ENCODE measurements at regions not wholly inside any gene's neighbourhood (a gene's known extent, or its start where the extent isn't known, plus 50 kb on each side); places are given as distances from the start of the nearest gene placed in this dataset.

- in situ Hi-C loops (cut with HindIII; ENCODE audit: low pct_ligation_motif_present, low sequenced_read_pairs): no loop called here
- Histone ChIP-seq H3K27me3 (replicated peaks) (no peaks in the 10 kb centered on the region), H3K36me3 (replicated peaks) (no peaks in the 10 kb centered on the region), H3K27ac (no peak overlapping the region), H3K4me3 (ENCODE audit: low read depth, low read length) (no peak overlapping the region)
- DNase-seq: no peak
- no peak for TF ChIP-seq CTCF (IDR thresholded peaks at IDR 0.05; ENCODE audit: low read depth, low read length, missing control alignments)
These were observed 169.8 kb upstream of the GPR26 start for GRCh38 chr10:123496375-123496774.

- H3K27me3 ChIP-seq (replicated peaks): no peaks in the 10 kb centered on the region
- H3K4me3 ChIP-seq (ENCODE audit: low read depth, low read length): no peak overlapping the region
- TF ChIP-seq CTCF (IDR thresholded peaks at IDR 0.05; ENCODE audit: low read depth, low read length, missing control alignments): no peak
- no peak for DNase-seq
- no peak overlapping the region for H3K27ac ChIP-seq
- in situ Hi-C loops (cut with HindIII; ENCODE audit: low pct_ligation_motif_present, low sequenced_read_pairs): no loop called here
- no peaks in the 10 kb centered on the region for H3K36me3 ChIP-seq (replicated peaks)
These were observed 169.0 kb upstream of the GPR26 start for GRCh38 chr10:123496996-123497660.

GRCh38 chr10:123500110-123500509, 166.0 kb upstream of the GPR26 start:
- no peak for TF ChIP-seq CTCF (IDR thresholded peaks at IDR 0.05; ENCODE audit: low read depth, low read length, missing control alignments)
- DNase-seq: no peak
- in situ Hi-C loops (cut with HindIII; ENCODE audit: low pct_ligation_motif_present, low sequenced_read_pairs): no loop called here
- H3K4me3 ChIP-seq (ENCODE audit: low read depth, low read length): no peak overlapping the region
- no peaks in the 10 kb centered on the region for H3K36me3 ChIP-seq (replicated peaks)
- H3K27ac ChIP-seq: no peak overlapping the region
- no peaks in the 10 kb centered on the region for H3K27me3 ChIP-seq (replicated peaks)

GRCh38 chr10:123501148-123501547, 165.0 kb upstream of the GPR26 start:
- Histone ChIP-seq H3K4me3 (ENCODE audit: low read depth, low read length) (no peak overlapping the region), H3K27me3 (replicated peaks) (no peaks in the 10 kb centered on the region), H3K27ac (no peak overlapping the region), H3K36me3 (replicated peaks) (no peaks in the 10 kb centered on the region)
- TF ChIP-seq CTCF (IDR thresholded peaks at IDR 0.05; ENCODE audit: low read depth, low read length, missing control alignments): no peak
- no peak for DNase-seq
- in situ Hi-C loops (cut with HindIII; ENCODE audit: low pct_ligation_motif_present, low sequenced_read_pairs): no loop called here

GRCh38 chr10:123502983-123503382, 163.2 kb upstream of the GPR26 start:
- no peak for TF ChIP-seq CTCF (IDR thresholded peaks at IDR 0.05; ENCODE audit: low read depth, low read length, missing control alignments)
- in situ Hi-C loops (cut with HindIII; ENCODE audit: low pct_ligation_motif_present, low sequenced_read_pairs): no loop called here

GRCh38 chr10:123506455-123506854, 159.7 kb upstream of the GPR26 start:
- TF ChIP-seq CTCF (IDR thresholded peaks at IDR 0.05; ENCODE audit: low read depth, low read length, missing control alignments): no peak
- H3K36me3 ChIP-seq (replicated peaks): no peaks in the 10 kb centered on the region
- DNase-seq: no peak
- in situ Hi-C loops (cut with HindIII; ENCODE audit: low pct_ligation_motif_present, low sequenced_read_pairs): no loop called here
- H3K4me3 ChIP-seq (ENCODE audit: low read depth, low read length): no peak overlapping the region
- H3K27ac ChIP-seq: no peak overlapping the region
- H3K27me3 ChIP-seq (replicated peaks): no peaks in the 10 kb centered on the region

More at GRCh38 chr10:123502983-123503382, 163.2 kb upstream of the GPR26 start:
- no peaks in the 10 kb centered on the region for H3K36me3 ChIP-seq (replicated peaks)
- DNase-seq: no peak
- H3K4me3 ChIP-seq (ENCODE audit: low read depth, low read length): no peak overlapping the region
- H3K27ac ChIP-seq: no peak overlapping the region
- no peaks in the 10 kb centered on the region for H3K27me3 ChIP-seq (replicated peaks)

Measured in brain microvascular endothelial cell (primary cell).